ENCODE measurements at regions not wholly inside any gene's neighbourhood (a gene's known extent, or its start where the extent isn't known, plus 50 kb on each side); places are given as distances from the start of the nearest gene placed in this dataset.

DNA sequence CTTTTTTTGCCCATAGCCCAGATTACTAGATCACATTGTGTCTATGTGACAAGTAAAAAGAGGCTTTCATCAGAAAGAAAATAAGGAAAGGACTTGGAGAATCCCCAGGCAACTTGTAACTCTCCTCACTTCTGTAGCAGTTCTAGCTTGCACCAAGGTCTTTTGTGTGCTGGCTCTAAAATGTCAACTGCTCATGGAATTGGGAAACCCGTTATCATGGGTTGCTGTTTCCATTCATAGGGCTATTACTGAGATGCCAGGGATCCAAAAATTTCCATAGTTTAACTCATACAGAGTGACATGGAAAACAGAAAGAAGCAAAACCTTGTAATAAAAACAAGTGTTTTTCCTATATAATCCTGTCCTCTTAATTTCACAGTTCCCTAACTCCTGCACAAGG, 123.9 kb upstream of the FBXL7 start:
- DNase-seq (ENCODE audit: low read depth) = no peak
- TF ChIP-seq, protein P1, sequence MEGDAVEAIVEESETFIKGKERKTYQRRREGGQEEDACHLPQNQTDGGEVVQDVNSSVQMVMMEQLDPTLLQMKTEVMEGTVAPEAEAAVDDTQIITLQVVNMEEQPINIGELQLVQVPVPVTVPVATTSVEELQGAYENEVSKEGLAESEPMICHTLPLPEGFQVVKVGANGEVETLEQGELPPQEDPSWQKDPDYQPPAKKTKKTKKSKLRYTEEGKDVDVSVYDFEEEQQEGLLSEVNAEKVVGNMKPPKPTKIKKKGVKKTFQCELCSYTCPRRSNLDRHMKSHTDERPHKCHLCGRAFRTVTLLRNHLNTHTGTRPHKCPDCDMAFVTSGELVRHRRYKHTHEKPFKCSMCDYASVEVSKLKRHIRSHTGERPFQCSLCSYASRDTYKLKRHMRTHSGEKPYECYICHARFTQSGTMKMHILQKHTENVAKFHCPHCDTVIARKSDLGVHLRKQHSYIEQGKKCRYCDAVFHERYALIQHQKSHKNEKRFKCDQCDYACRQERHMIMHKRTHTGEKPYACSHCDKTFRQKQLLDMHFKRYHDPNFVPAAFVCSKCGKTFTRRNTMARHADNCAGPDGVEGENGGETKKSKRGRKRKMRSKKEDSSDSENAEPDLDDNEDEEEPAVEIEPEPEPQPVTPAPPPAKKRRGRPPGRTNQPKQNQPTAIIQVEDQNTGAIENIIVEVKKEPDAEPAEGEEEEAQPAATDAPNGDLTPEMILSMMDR (conservative IDR thresholded peaks at IDR 0.05; ENCODE audit: low read length) = no peak
- H3K4me3 ChIP-seq (ENCODE audit: low read length) = no peak overlapping the region

DNA sequence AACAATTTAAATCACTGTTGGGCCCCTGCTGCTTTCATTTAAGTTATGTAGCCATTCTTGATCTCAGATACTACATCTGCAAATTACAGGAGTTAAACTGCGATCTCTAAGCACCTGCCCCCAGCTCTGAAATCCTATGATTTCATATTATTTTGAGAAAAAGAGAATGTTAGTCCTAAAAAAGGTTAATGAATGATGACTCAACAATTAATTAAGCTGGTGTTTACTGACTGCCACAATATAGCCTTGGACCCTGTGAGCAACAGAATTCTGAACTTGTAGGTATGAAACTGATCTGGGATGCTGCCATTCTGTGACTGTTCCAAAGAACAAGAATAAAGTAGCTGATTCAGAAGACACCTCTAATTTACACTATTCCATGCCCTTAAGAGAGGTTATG, 124.4 kb upstream of the FBXL7 start:
- DNase-seq (ENCODE audit: low read depth) = no peak
- H3K4me3 ChIP-seq (ENCODE audit: low read length) = no peak overlapping the region
- TF ChIP-seq, protein P1 (conservative IDR thresholded peaks at IDR 0.05; ENCODE audit: low read length) = no peak

DNA sequence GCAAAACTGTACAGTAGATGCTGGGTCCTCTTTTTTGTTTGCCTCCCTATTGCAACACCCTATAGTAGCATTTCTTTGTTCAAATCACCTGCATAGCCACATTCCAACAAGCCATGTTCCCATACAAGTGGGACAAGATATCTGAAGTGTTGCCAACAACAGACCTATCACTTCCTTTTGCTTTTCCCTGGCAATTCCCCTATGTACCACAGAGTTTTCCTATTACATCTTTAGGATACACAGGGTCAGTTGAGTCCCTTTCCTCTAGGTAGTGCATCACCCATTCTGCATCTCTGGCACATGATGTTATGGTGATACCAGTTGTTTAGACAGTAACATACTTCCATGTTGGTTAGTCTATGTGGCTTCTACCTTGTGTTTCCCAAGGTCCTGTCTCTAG, 125.1 kb upstream of the FBXL7 start:
- no peak for DNase-seq (ENCODE audit: low read depth)
- TF ChIP-seq, protein P1 (conservative IDR thresholded peaks at IDR 0.05; ENCODE audit: low read length) = no peak
- H3K4me3 ChIP-seq (ENCODE audit: low read length) = no peak overlapping the region

DNA sequence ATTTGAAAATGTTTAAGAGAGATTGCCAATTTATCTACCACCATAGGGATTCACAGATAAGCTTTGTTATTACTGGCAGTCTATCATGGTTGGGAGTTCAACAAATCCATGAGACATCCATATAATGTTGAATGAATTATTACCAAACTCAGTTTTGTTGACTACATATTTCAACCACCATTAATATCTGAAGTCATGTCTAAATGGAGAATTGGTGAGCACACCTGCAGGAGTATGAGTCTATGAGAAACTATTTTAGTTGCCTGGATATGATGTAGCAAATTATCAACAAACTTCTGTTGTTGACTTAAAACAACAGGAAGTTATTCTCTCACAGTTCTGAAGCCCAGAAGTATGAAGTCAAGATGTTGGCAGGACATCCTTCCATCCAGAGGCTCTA, 126.8 kb upstream of the FBXL7 start:
- no peak overlapping the region for H3K4me3 ChIP-seq (ENCODE audit: low read length)
- no peak for DNase-seq (ENCODE audit: low read depth)
- TF ChIP-seq, protein P1 (conservative IDR thresholded peaks at IDR 0.05; ENCODE audit: low read length) = no peak

DNA sequence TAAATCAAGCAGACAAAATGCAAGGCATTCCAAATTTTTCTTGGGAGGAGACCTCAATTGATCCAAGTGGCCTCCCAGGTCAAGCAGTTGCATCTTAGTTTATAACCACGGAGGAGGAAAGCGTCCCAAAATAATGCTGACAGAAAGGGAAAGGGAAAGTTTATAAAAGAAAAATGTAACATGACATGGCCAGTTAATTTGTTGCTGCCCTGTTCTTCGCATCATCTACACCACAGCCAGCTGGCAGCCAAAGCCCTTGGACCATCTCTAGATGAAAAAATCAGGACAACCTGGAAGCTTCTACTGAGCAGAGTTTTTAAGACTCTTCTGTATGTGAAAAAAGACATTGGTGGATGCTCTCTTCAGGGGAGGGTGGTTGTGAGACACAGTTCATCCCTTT, 128.8 kb upstream of the FBXL7 start:
- DNase-seq (ENCODE audit: low read depth) = no peak
- TF ChIP-seq, protein P1 (conservative IDR thresholded peaks at IDR 0.05; ENCODE audit: low read length) = no peak
- H3K4me3 ChIP-seq (ENCODE audit: low read length) = no peak overlapping the region

DNA sequence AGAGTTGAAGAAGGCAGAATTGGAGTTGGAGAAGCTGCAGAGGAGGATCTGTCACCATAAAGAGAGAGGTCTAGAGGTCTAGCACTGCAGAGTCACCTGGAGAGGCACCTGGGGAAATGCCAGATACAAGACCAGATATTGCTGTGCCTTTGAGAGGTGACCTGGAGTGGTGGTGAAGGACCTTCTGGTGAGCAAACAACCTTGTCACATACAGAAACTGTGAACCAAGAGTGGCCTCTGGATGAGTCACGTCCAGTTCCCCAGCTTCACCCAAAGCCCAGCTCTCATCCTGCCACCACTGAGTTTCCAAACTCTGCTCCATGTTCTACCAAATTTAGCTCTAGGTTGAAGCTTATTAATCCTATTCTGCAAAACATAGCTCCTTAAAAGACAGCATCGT, 131.1 kb upstream of the FBXL7 start:
- no peak for DNase-seq (ENCODE audit: low read depth)
- TF ChIP-seq, protein P1 (conservative IDR thresholded peaks at IDR 0.05; ENCODE audit: low read length) = no peak
- no peak overlapping the region for H3K4me3 ChIP-seq (ENCODE audit: low read length)

DNA sequence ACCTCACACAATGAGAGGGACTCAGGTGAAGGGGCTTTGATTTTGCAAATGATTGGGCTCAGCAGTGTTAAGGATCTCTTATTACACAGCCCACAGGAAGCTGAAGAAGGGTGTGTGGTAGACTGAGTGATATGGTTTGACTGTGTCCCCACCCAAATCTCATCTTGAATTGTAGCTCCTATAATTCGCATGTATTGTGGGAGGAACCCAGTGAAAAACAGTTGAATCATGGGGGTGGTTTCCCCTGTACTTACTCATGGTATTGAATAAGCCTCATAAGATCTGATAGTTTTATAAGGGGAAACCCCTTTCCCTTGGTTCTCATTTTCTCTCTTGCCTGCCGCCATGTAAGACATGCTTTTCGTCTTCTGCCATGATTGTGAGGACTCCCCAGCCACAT, 132.5 kb upstream of the FBXL7 start:
- H3K4me3 ChIP-seq (ENCODE audit: low read length) = no peak overlapping the region
- no peak for DNase-seq (ENCODE audit: low read depth)
- TF ChIP-seq, protein P1 (conservative IDR thresholded peaks at IDR 0.05; ENCODE audit: low read length) = no peak

All from AG10803 (cell line).